ENCODE measurements at regions not wholly inside any gene's neighbourhood (a gene's known extent, or its start where the extent isn't known, plus 50 kb on each side); places are given as distances from the start of the nearest gene placed in this dataset.
A peak's percentile ranks its signal among the peaks of the same experiment; 100 is the strongest.

DNA sequence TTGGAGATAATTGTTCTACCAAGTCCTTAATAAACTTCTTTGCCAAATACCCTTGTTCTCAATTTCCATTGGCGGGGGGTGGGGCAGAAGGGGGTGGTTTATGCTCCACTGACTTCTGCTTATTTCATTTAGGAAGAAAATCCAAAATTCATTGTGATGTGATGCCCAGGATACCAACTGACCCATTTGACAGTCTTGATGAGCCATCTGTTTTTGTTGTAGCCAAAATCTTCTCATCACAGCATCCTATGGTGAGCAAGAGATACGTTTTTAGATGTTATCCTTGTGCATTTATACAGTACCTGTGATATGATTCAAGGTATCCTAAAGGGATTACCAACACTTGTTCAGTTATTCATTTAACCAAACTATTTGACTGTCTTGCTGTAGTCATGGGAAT lies 108.5 kb upstream of the BMP5 start:
- Histone ChIP-seq H3K9me3 (no peaks in the 10 kb centered on the region), H3K36me3 (no peaks in the 10 kb centered on the region), H3K4me3 (no peak overlapping the region), H3K27ac (no peak overlapping the region), H3K27me3 (no peaks in the 10 kb centered on the region), H3K4me1 (no peaks in the 10 kb centered on the region)
- DNase-seq (no peak), ATAC-seq (no peak)
- TF ChIP-seq, protein P1, sequence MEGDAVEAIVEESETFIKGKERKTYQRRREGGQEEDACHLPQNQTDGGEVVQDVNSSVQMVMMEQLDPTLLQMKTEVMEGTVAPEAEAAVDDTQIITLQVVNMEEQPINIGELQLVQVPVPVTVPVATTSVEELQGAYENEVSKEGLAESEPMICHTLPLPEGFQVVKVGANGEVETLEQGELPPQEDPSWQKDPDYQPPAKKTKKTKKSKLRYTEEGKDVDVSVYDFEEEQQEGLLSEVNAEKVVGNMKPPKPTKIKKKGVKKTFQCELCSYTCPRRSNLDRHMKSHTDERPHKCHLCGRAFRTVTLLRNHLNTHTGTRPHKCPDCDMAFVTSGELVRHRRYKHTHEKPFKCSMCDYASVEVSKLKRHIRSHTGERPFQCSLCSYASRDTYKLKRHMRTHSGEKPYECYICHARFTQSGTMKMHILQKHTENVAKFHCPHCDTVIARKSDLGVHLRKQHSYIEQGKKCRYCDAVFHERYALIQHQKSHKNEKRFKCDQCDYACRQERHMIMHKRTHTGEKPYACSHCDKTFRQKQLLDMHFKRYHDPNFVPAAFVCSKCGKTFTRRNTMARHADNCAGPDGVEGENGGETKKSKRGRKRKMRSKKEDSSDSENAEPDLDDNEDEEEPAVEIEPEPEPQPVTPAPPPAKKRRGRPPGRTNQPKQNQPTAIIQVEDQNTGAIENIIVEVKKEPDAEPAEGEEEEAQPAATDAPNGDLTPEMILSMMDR (IDR thresholded peaks at IDR 0.05): no peak
- intact Hi-C loops (cut with DNase I): no loop called here

DNA sequence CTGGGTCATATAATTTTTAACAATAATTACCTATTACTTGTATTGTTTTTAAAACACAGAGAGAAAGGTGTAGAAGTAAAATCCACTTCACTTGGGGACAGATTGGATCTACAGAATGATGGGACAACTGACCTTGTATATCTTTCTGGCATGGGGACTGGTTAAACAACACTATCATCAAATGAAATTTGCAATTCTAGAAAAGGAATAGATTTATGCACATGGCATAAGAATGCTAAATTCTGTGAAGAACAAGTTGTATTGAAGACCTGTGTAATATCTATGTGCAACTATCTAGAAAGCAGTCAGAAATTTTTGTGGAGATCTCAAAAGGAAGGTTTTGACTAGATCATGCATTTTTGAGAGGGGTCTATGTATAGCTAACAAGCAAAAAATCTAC lies 106.3 kb upstream of the BMP5 start:
- no peaks in the 10 kb centered on the region for H3K27me3 ChIP-seq
- no peaks in the 10 kb centered on the region for H3K9me3 ChIP-seq
- no peak overlapping the region for H3K27ac ChIP-seq
- H3K4me3 ChIP-seq: no peak overlapping the region
- H3K36me3 ChIP-seq: no peaks in the 10 kb centered on the region
- H3K4me1 ChIP-seq: no peaks in the 10 kb centered on the region
- DNase-seq (no peak), ATAC-seq (no peak)
- intact Hi-C loops (cut with DNase I): no loop called here
- TF ChIP-seq, protein P1 (IDR thresholded peaks at IDR 0.05): no peak

DNA sequence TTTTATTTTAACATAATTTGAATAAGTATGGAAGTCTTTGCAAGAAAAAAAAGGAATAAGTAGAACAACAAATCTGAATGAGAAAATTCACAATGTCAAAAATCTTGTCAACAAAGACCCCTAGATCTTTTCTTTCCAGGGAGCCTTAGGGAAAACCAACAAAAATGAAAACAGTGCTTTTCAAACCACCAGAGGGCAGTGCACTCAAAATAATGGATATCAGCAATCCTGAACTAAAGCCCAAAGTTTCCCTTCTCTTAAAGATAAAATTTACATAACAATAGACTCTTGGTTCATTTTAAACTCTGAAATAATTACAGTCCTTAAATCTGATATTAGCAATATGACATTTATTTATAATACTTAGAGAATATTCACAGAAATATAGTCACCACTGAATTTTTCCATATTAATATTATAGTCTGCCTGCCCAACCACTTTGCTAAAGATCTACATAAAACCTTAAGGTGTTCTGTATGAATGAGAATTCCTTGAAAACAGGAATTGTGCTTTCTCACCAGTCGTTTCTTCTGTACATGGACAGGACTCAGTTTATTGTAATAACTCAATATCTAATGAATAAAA lies 105.3 kb upstream of the BMP5 start:
- Histone ChIP-seq H3K27me3 (no peaks in the 10 kb centered on the region), H3K4me1 (no peaks in the 10 kb centered on the region), H3K36me3 (no peaks in the 10 kb centered on the region), H3K9me3 (no peaks in the 10 kb centered on the region), H3K4me3 (no peak overlapping the region), H3K27ac (no peak overlapping the region)
- ATAC-seq (peak; percentile 75), DNase-seq (peak in 2 of 4 donors; percentile 61 to 71)
- intact Hi-C loops (cut with DNase I): no loop called here
- TF ChIP-seq, protein P1 (IDR thresholded peaks at IDR 0.05): peak; percentile 61

DNA sequence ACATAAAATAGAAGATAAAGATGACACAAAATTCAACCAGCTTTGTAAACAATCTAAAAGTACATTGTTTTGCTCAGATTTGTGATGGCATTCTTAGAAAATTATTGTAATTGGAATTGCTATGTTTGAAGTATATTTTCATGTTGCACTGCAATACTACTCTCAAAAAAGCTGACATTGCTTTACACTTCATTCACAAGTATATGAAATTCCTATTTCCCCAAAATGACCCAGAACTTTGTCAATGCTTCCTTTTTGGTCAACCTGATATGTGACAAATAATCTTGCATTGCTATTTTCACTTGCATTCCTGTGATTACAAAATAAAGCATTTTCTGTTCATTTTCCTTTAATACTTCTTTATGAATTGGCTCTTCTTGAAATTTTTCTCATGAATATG lies 104.1 kb upstream of the BMP5 start:
- TF ChIP-seq, protein P1 (IDR thresholded peaks at IDR 0.05): no peak
- intact Hi-C loops (cut with DNase I): no loop called here
- no peaks in the 10 kb centered on the region for H3K36me3 ChIP-seq
- H3K9me3 ChIP-seq: no peaks in the 10 kb centered on the region
- H3K4me1 ChIP-seq: no peaks in the 10 kb centered on the region
- DNase-seq: no peak
- H3K27me3 ChIP-seq: no peaks in the 10 kb centered on the region
- H3K27ac ChIP-seq: no peak overlapping the region
- H3K4me3 ChIP-seq: no peak overlapping the region
- no peak for ATAC-seq

DNA sequence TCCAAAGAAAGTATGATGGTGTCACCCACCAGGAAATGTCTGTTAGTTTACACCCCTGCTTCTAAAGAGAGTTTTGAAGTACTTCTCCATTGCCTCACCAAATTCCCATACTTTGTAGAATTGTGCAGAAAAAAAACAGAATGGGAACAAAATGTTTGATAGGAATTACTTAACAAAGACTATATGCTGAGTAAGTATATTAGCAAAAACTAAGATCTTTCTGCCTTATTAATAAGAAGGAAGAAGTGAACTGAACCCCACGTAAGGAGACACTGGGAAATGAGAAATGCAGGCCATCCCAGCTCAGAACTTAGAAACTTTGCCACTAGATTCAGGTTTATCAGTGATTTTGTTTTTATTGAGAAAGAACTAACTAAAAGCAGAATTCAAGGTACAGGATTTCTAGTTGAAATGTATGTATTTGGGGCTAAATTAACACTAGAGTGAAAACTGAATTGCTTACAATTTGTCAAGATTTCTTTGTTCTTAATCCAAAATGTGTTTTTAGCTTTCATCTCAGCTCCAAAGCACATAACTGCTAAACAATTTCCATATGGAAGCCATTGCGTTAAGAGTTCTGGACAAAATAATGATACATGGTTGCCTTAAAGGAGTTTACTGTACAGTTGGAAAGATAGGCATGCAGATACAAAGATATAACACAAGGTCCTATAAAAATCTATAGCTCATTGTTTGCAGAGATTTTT lies 102.7 kb upstream of the BMP5 start:
- no peaks in the 10 kb centered on the region for H3K36me3 ChIP-seq
- H3K27me3 ChIP-seq: no peaks in the 10 kb centered on the region
- ATAC-seq (no peak), DNase-seq (no peak)
- TF ChIP-seq, protein P1 (IDR thresholded peaks at IDR 0.05): no peak
- H3K9me3 ChIP-seq: no peaks in the 10 kb centered on the region
- no peak overlapping the region for H3K27ac ChIP-seq
- H3K4me3 ChIP-seq: no peak overlapping the region
- intact Hi-C loops (cut with DNase I): no loop called here
- no peaks in the 10 kb centered on the region for H3K4me1 ChIP-seq
